HepG2 (cell line): ENCODE measurements at regions not wholly inside any gene's neighbourhood (a gene's known extent, or its start where the extent isn't known, plus 50 kb on each side); places are given as distances from the start of the nearest gene placed in this dataset.

Experiments used
- ATAC-seq: fragments of 200-7000 bp; cut with Tn5 transposase; 3 replicates; pipeline ENCODE4 v1.9.1; 2020; ENCODE audit warnings: mild to moderate bottlenecking, moderate library complexity
- BruUV-seq: library from RNA; stranded (reverse); fragments of 400-500 nt; replicated peaks from 2 replicates; lab custom pipeline; 2021; lab: Mats Ljungman, UMichigan
- CTCF ChIA-PET: fragments of 300-600 bp; formaldehyde crosslinking; extraction: SDS; loops from one replicate; lab custom pipeline; 2021; ENCODE audit warnings: low total read pairs, inconsistent platforms, low intra/inter-chr PET ratio; lab: Yijun Ruan, JAX
- POLR2A ChIA-PET: fragments of 350-600 bp; sonication (Branson Sonifier 250); formaldehyde crosslinking; loops from one replicate; lab custom pipeline; 2020; ENCODE audit warnings: antibody characterized with exemption, inconsistent platforms; lab: Yijun Ruan, JAX
- DNase-seq: peaks from one replicate; pipeline ENCODE4 v3.0.0-alpha.2; 2015; ENCODE audit warnings: low spot score
- FAIRE-seq: peaks from 3 replicates; lab custom pipeline; 2011; peaks lifted over from hg19 to GRCh38; lab: Jason Lieb, UNC
- H2AFZ ChIP-seq: one replicate; pipeline ENCODE4 v1.6.1; 2011; ENCODE audit warnings: low read length, inconsistent platforms
- H3K27ac ChIP-seq: fragments of 300-600 bp; 3 replicates; pipeline ENCODE4 v1.8.0; 2011; ENCODE audit warnings: mixed run types, mild to moderate bottlenecking, mixed read lengths, low read length, inconsistent platforms; ENCODE audit not compliant: insufficient read depth; ENCODE audit errors: extremely low read length
- H3K27me3 ChIP-seq, 2 experiments: fragments of 200-600 bp in 1 of 2; 2 replicates in 1 of 2; 3 replicates in 1 of 2; pipeline versions ENCODE4 v1.6.0 to v1.8.0; 2011; ENCODE audit warnings: low read length in 2 of 2, mild to moderate bottlenecking in 2 of 2, moderate library complexity in 2 of 2, inconsistent platforms in 1 of 2; ENCODE audit not compliant: insufficient read depth in 2 of 2, control insufficient read depth in 1 of 2
- H3K36me3 ChIP-seq, 2 experiments: fragments of 200-600 bp in 1 of 2; replicated peaks in 1 of 2; 2 replicates in 1 of 2; 3 replicates in 1 of 2; pipeline versions ENCODE4 v1.5.1 to v1.8.0; 2011; ENCODE audit warnings: low read length in 2 of 2, inconsistent platforms in 1 of 2; ENCODE audit not compliant: insufficient read depth in 2 of 2, control insufficient read depth in 1 of 2
- H3K4me1 ChIP-seq: 2 replicates; pipeline ENCODE4 v1.5.1; 2012; ENCODE audit warnings: low read length, inconsistent platforms; ENCODE audit not compliant: insufficient read depth
- H3K4me2 ChIP-seq: 2 replicates; pipeline ENCODE4 v1.6.0; 2011; ENCODE audit warnings: low read depth, low read length, inconsistent platforms
- H3K4me3 ChIP-seq, 3 experiments: fragments of 200-600 bp in 1 of 3; sonication (generic), shearing (Covaris generic) in 1 of 3; replicated peaks in 1 of 3; 2 replicates each; pipeline ENCODE4 v1.5.1; 2011 to 2016; ENCODE audit warnings: low read length in 3 of 3, inconsistent platforms in 2 of 3, low read depth in 2 of 3, mild to moderate bottlenecking in 2 of 3, control low read depth in 1 of 3, mixed read lengths in 1 of 3; ENCODE audit not compliant: insufficient read depth in 1 of 3
- H3K79me2 ChIP-seq: one replicate; pipeline ENCODE4 v1.6.1; 2011; ENCODE audit warnings: low read length, inconsistent platforms; ENCODE audit not compliant: insufficient read depth
- H3K9ac ChIP-seq: 2 replicates; pipeline ENCODE4 v1.6.0; 2011; ENCODE audit warnings: mild to moderate bottlenecking, low read depth, low read length, inconsistent platforms; ENCODE audit not compliant: insufficient read depth
- H3K9me3 ChIP-seq: 2 replicates; pipeline ENCODE4 v1.5.1; 2012; ENCODE audit warnings: mild to moderate bottlenecking, low read length
- H4K20me1 ChIP-seq: 2 replicates; pipeline ENCODE4 v1.6.0; 2011; ENCODE audit warnings: inconsistent platforms, mild to moderate bottlenecking, low read length, moderate library complexity; ENCODE audit not compliant: insufficient read depth
- ARID5B ChIP-seq: IDR thresholded peaks from 2 replicates; pipeline ENCODE4 v1.4.0; 2020; ENCODE audit warnings: mild to moderate bottlenecking, missing genetic modification reagents
- ELF3 ChIP-seq: IDR thresholded peaks from 2 replicates; pipeline ENCODE4 v1.6.1; 2016; ENCODE audit warnings: missing genetic modification reagents, missing compliant biosample characterization
- GATAD1 ChIP-seq: IDR thresholded peaks from 2 replicates; pipeline ENCODE4 v1.6.1; 2016; ENCODE audit warnings: missing genetic modification reagents, missing compliant biosample characterization
- KLF13 ChIP-seq: sonication (generic); formaldehyde crosslinking; IDR thresholded peaks from 2 replicates; pipeline ENCODE4 v1.4.0; 2020; ENCODE audit warnings: mild to moderate bottlenecking, missing genetic modification reagents
- NFE2L1 ChIP-seq: sonication (generic); formaldehyde crosslinking; IDR thresholded peaks from 2 replicates; pipeline ENCODE4 v1.4.0; 2020; ENCODE audit warnings: missing genetic modification reagents, mild to moderate bottlenecking, borderline replicate concordance
- NR3C1 ChIP-seq: sonication (generic); formaldehyde crosslinking; IDR thresholded peaks from 2 replicates; pipeline ENCODE4 v1.4.0; 2020; ENCODE audit warnings: missing genetic modification reagents
- PPARG ChIP-seq: conservative IDR thresholded peaks from 2 replicates; pipeline ENCODE4 v1.6.1; 2016; ENCODE audit warnings: missing biosample characterization, missing genetic modification reagents
- RBFOX2 ChIP-seq: fragments of 200-400 bp; formaldehyde crosslinking; IDR thresholded peaks from 2 replicates; pipeline ENCODE4 v1.6.1; 2017; ENCODE audit warnings: low read depth, mild to moderate bottlenecking, low read length
- SNAI1 ChIP-seq: sonication (generic); formaldehyde crosslinking; IDR thresholded peaks from 2 replicates; pipeline ENCODE4 v1.5.0; 2020; ENCODE audit warnings: mild to moderate bottlenecking, missing genetic modification reagents, borderline replicate concordance
- ZNF253 ChIP-seq: sonication (generic); formaldehyde crosslinking; IDR thresholded peaks from 2 replicates; pipeline ENCODE4 v1.8.0; 2022; ENCODE audit warnings: mild to moderate bottlenecking, missing genetic modification reagents, borderline replicate concordance
- ZNF337 ChIP-seq: sonication (generic); formaldehyde crosslinking; IDR thresholded peaks from 2 replicates; pipeline ENCODE4 v1.5.1; 2020; ENCODE audit warnings: missing genetic modification reagents, low read depth, mild to moderate bottlenecking, borderline replicate concordance
- ZNF530 ChIP-seq: sonication (generic); formaldehyde crosslinking; IDR thresholded peaks from 2 replicates; pipeline ENCODE4 v1.5.0; 2020; ENCODE audit warnings: low read depth, mild to moderate bottlenecking, missing genetic modification reagents
- ZNF879 ChIP-seq: sonication (generic); formaldehyde crosslinking; IDR thresholded peaks from 2 replicates; pipeline ENCODE4 v1.8.1; 2023; ENCODE audit warnings: missing genetic modification reagents
- WGBS: methylation state at CpG from one replicate; pipeline ENCODE4 v1.1.6; 2017; ENCODE audit warnings: low lambda C conversion rate; 5-methylcytosine and 5-hydroxymethylcytosine counted together
- in situ Hi-C: cut with HindIII; loops from 2 replicates; pipeline ENCODE4 v1.10.0; 2017; ENCODE audit warnings: low pct_unique_long_range_greater_than_20kb; ENCODE audit not compliant: extremely low pct_ligation_motif_present
- intact Hi-C: fragments of 100-400 bp; cut with micrococcal nuclease; formaldehyde crosslinking; loops from one replicate; pipeline ENCODE4 v1.10.0; 2022; ENCODE audit not compliant: unreplicated experiment

- no TSS peak for BruUV-seq
- WGBS, result 29% methylated on average over 4 of the region's 4 CpGs
- H3K9ac ChIP-seq, result no peak overlapping the region
- H4K20me1 ChIP-seq, result no peaks in the 10 kb centered on the region
- H3K4me2 ChIP-seq, result no peak overlapping the region
- no peak overlapping the region for H3K4me3 ChIP-seq
- no peak for ATAC-seq
- no peaks in the 10 kb centered on the region for H3K4me1 ChIP-seq
- in situ Hi-C loops (no loop called here), intact Hi-C loops (no loop called here)
- ChIA-PET CTCF (no interaction called here), POLR2A (no interaction called here)
- H3K9me3 ChIP-seq, result peaks cover 65% of the 10 kb centered on the region
- no peak overlapping the region for H3K27ac ChIP-seq
- no peak overlapping the region for H2AFZ ChIP-seq
- DNase-seq, result no peak
- no peak for FAIRE-seq
- H3K27me3 ChIP-seq, result no peaks in the 10 kb centered on the region
- H3K79me2 ChIP-seq, result no peaks in the 10 kb centered on the region
- TF ChIP-seq ZNF337 (CRISPR knock-in tag), result no peak
- no peak for TF ChIP-seq ZNF253 (CRISPR knock-in tag)
- TF ChIP-seq SNAI1 (CRISPR knock-in tag), result no peak
- no peak for TF ChIP-seq KLF13 (CRISPR knock-in tag)
- TF ChIP-seq RBFOX2, result no peak
- no peak for TF ChIP-seq ZNF530
- no peak for TF ChIP-seq ZNF879 (CRISPR knock-in tag)
- no peak for TF ChIP-seq NFE2L1
- no peak for TF ChIP-seq ARID5B (CRISPR knock-in tag)
- no peak for TF ChIP-seq GATAD1 (CRISPR knock-in tag)
- TF ChIP-seq NR3C1, result no peak
- TF ChIP-seq PPARG, result no peak
- TF ChIP-seq ELF3 (CRISPR knock-in tag), result no peak
- H3K36me3 ChIP-seq, result no peaks in the 10 kb centered on the region
Observed at GRCh38 chr9:22990349-22990748, 543.7 kb downstream of the DMRTA1 start.
